IMR-90 (cell line): ENCODE measurements at regions not wholly inside any gene's neighbourhood (a gene's known extent, or its start where the extent isn't known, plus 50 kb on each side); places are given as distances from the start of the nearest gene placed in this dataset.

Experiments used
- ATAC-seq: fragments of 200-7000 bp; cut with Tn5 transposase; 2 replicates; pipeline ENCODE4 v1.9.1; 2020; ENCODE audit warnings: low read depth, mild to moderate bottlenecking, moderate library complexity
- BruUV-seq: library from RNA; stranded (reverse); fragments of 400-500 nt; replicated peaks from 2 replicates; lab custom pipeline; 2021; lab: Mats Ljungman, UMichigan
- CTCF ChIA-PET: fragments of 300-600 bp; formaldehyde crosslinking; extraction: SDS; loops from one replicate; lab custom pipeline; 2021; ENCODE audit warnings: antibody characterized with exemption; lab: Yijun Ruan, JAX
- POLR2A ChIA-PET: fragments of 300-600 bp; sonication (Branson Sonifier 250); formaldehyde crosslinking; loops from one replicate; lab custom pipeline; 2022; ENCODE audit warnings: antibody characterized with exemption; ENCODE audit not compliant: unreplicated experiment; lab: Charles Lee
- DNase-seq: peaks from one replicate; pipeline ENCODE4 v3.0.0; 2013
- H2AFZ ChIP-seq: replicated peaks from 2 replicates; pipeline ENCODE3; 2013; ENCODE audit warnings: low read length, mild to moderate bottlenecking; ENCODE audit not compliant: poor library complexity
- H2AK5ac ChIP-seq: 2 replicates; pipeline ENCODE4 v1.6.1; 2013; ENCODE audit warnings: low read depth, low read length, inconsistent platforms
- H2AK9ac ChIP-seq: replicated peaks from 2 replicates; pipeline ENCODE3; 2013; ENCODE audit warnings: mild to moderate bottlenecking, low read depth, low read length, moderate library complexity; ENCODE audit not compliant: poor library complexity
- H2BK120ac ChIP-seq: 2 replicates; pipeline ENCODE4 v1.6.1; 2013; ENCODE audit warnings: low read depth, low read length, inconsistent platforms
- H2BK15ac ChIP-seq: 3 replicates; pipeline ENCODE4 v1.6.1; 2013; ENCODE audit warnings: low read depth, low read length, inconsistent platforms
- H2BK20ac ChIP-seq: 2 replicates; pipeline ENCODE4 v1.6.1; 2013; ENCODE audit warnings: low read depth, mild to moderate bottlenecking, inconsistent platforms, low read length, moderate library complexity
- H2BK5ac ChIP-seq: 2 replicates; pipeline ENCODE4 v1.6.1; 2013; ENCODE audit warnings: mild to moderate bottlenecking, low read depth, low read length, inconsistent platforms; ENCODE audit not compliant: poor library complexity, severe bottlenecking
- H3K14ac ChIP-seq: replicated peaks from 2 replicates; pipeline ENCODE4 v1.6.1; 2013; ENCODE audit warnings: low read depth, low read length, inconsistent platforms
- H3K18ac ChIP-seq: 2 replicates; pipeline ENCODE4 v1.6.1; 2013; ENCODE audit warnings: low read depth, low read length, control low read depth
- H3K23ac ChIP-seq: 2 replicates; pipeline ENCODE4 v1.6.1; 2013; ENCODE audit warnings: low read depth, low read length, inconsistent platforms
- H3K27ac ChIP-seq: 2 replicates; pipeline ENCODE4 v1.5.1; 2013; ENCODE audit warnings: mild to moderate bottlenecking, control low read depth, low read length; ENCODE audit not compliant: insufficient read depth
- H3K27me3 ChIP-seq: 2 replicates; pipeline ENCODE4 v1.6.1; 2013; ENCODE audit warnings: low read length; ENCODE audit not compliant: control insufficient read depth, insufficient read depth
- H3K36me3 ChIP-seq: 2 replicates; pipeline ENCODE4 v1.6.1; 2013; ENCODE audit warnings: low read length, mixed read lengths; ENCODE audit not compliant: control insufficient read depth, insufficient read depth
- H3K4ac ChIP-seq: 2 replicates; pipeline ENCODE4 v1.6.1; 2013; ENCODE audit warnings: low read depth, low read length, inconsistent platforms
- H3K4me1 ChIP-seq: 2 replicates; pipeline ENCODE4 v1.6.1; 2013; ENCODE audit warnings: low read length, mixed read lengths; ENCODE audit not compliant: control insufficient read depth, insufficient read depth
- H3K4me2 ChIP-seq: 2 replicates; pipeline ENCODE4 v1.6.1; 2013; ENCODE audit warnings: low read depth, mild to moderate bottlenecking, control low read depth, low read length, moderate library complexity
- H3K4me3 ChIP-seq: 2 replicates; pipeline ENCODE4 v1.5.1; 2013; ENCODE audit warnings: low read depth, mild to moderate bottlenecking, control low read depth, low read length, moderate library complexity; ENCODE audit not compliant: insufficient read depth
- H3K56ac ChIP-seq: 2 replicates; pipeline ENCODE4 v1.6.1; 2013; ENCODE audit warnings: low read length, inconsistent platforms; ENCODE audit not compliant: insufficient read depth; ENCODE audit errors: extremely low read depth
- H3K79me1 ChIP-seq, 2 experiments: 2 replicates each; pipeline ENCODE4 v1.6.1; 2013; ENCODE audit warnings: low read length in 2 of 2, inconsistent platforms in 1 of 2, low read depth in 1 of 2
- H3K9ac ChIP-seq: 2 replicates; pipeline ENCODE4 v1.6.1; 2013; ENCODE audit warnings: low read depth, low read length, control low read depth
- H3K9me1 ChIP-seq: 2 replicates; pipeline ENCODE4 v1.6.1; 2013; ENCODE audit warnings: low read length, inconsistent platforms; ENCODE audit not compliant: insufficient read depth
- H3K9me3 ChIP-seq: 2 replicates; pipeline ENCODE4 v1.6.1; 2013; ENCODE audit warnings: low read length; ENCODE audit not compliant: control insufficient read depth, insufficient read depth
- H4K20me1 ChIP-seq: 2 replicates; pipeline ENCODE4 v1.6.1; 2013; ENCODE audit warnings: low read length, inconsistent platforms; ENCODE audit not compliant: insufficient read depth
- H4K5ac ChIP-seq: 2 replicates; pipeline ENCODE4 v1.6.1; 2013; ENCODE audit warnings: mild to moderate bottlenecking, low read depth, low read length, control low read depth
- H4K8ac ChIP-seq, 2 experiments: 2 replicates each; pipeline ENCODE4 v1.6.1; 2013; ENCODE audit warnings: low read depth in 2 of 2, low read length in 2 of 2, control low read depth in 1 of 2, inconsistent platforms in 1 of 2
- H4K91ac ChIP-seq: 2 replicates; pipeline ENCODE4 v1.6.1; 2013; ENCODE audit warnings: low read depth, low read length, inconsistent platforms; ENCODE audit not compliant: insufficient read depth
- BHLHE40 ChIP-seq: fragments of 150-350 bp; IDR thresholded peaks from 2 replicates; pipeline ENCODE4 v1.6.1; 2016; ENCODE audit warnings: mild to moderate bottlenecking, low read depth, low read length
- CEBPB ChIP-seq: IDR thresholded peaks from 2 replicates; pipeline ENCODE4 v1.6.1; 2012; ENCODE audit warnings: low read depth, low read length, improper control_type of control experiment
- CTCF ChIP-seq: conservative IDR thresholded peaks from 2 replicates; pipeline ENCODE4 v1.5.1; 2012; ENCODE audit warnings: mild to moderate bottlenecking, low read depth, low read length, improper control_type of control experiment
- ELK1 ChIP-seq: fragments of 150-350 bp; IDR thresholded peaks from 2 replicates; pipeline ENCODE4 v1.6.1; 2016; ENCODE audit warnings: low read depth, mild to moderate bottlenecking, low read length, moderate library complexity, borderline replicate concordance
- FOS ChIP-seq: fragments of 150-350 bp; IDR thresholded peaks from 2 replicates; pipeline ENCODE4 v1.6.1; 2016; ENCODE audit warnings: low read depth, low read length
- MAFK ChIP-seq: IDR thresholded peaks from 2 replicates; pipeline ENCODE4 v1.6.1; 2012; ENCODE audit warnings: low read depth, low read length, improper control_type of control experiment
- MAZ ChIP-seq: IDR thresholded peaks from 2 replicates; pipeline ENCODE4 v1.6.1; 2012; ENCODE audit warnings: low read depth, mild to moderate bottlenecking, low read length, improper control_type of control experiment, moderate library complexity, borderline replicate concordance
- MXI1 ChIP-seq: IDR thresholded peaks from 2 replicates; pipeline ENCODE4 v1.6.1; 2012; ENCODE audit warnings: low read depth, mild to moderate bottlenecking, low read length, moderate library complexity, borderline replicate concordance
- NFE2L2 ChIP-seq: fragments of 150-350 bp; IDR thresholded peaks from 2 replicates; pipeline ENCODE4 v1.6.1; 2016; ENCODE audit warnings: low read depth, mild to moderate bottlenecking, low read length
- POLR2A ChIP-seq: IDR thresholded peaks from 2 replicates; pipeline ENCODE4 v1.6.1; 2012; ENCODE audit warnings: mild to moderate bottlenecking, low read depth, low read length
- RAD21 ChIP-seq: IDR thresholded peaks from 2 replicates; pipeline ENCODE4 v1.6.1; 2012; ENCODE audit warnings: low read length, improper control_type of control experiment
- RCOR1 ChIP-seq: IDR thresholded peaks from 2 replicates; pipeline ENCODE4 v1.6.1; 2012; ENCODE audit warnings: mild to moderate bottlenecking, low read length, improper control_type of control experiment; ENCODE audit not compliant: insufficient replicate concordance
- RFX5 ChIP-seq: IDR thresholded peaks from 2 replicates; pipeline ENCODE4 v1.8.0; 2012; ENCODE audit warnings: low read depth, mild to moderate bottlenecking, low read length, moderate library complexity
- SMC3 ChIP-seq: fragments of 150-350 bp; IDR thresholded peaks from 2 replicates; pipeline ENCODE4 v1.6.1; 2016; ENCODE audit warnings: low read depth, mild to moderate bottlenecking, antibody characterized with exemption, low read length, moderate library complexity
- USF2 ChIP-seq: fragments of 150-350 bp; IDR thresholded peaks from 2 replicates; pipeline ENCODE4 v1.6.1; 2017; ENCODE audit warnings: mild to moderate bottlenecking, antibody characterized with exemption, low read length, low read depth
- WGBS, 2 experiments: methylation state at CpG; one replicate each; pipeline versions ENCODE4 v1.1.5 to v1.1.7; 2013; ENCODE audit warnings: missing lambda C conversion rate in 2 of 2; ENCODE audit not compliant: insufficient read length in 1 of 2; ENCODE audit errors: extremely low coverage in 2 of 2; 5-methylcytosine and 5-hydroxymethylcytosine counted together
- dilution Hi-C: fragments of 300-500 bp; cut with HindIII; formaldehyde crosslinking; loops from one replicate; pipeline ENCODE4 v1.14.3; 2018; ENCODE audit warnings: low sequenced_read_pairs; ENCODE audit not compliant: unreplicated experiment
- in situ Hi-C: fragments of 300-500 bp; cut with MboI; formaldehyde crosslinking; loops from 3 replicates; pipeline ENCODE4 v1.14.3; 2019; ENCODE audit warnings: low sequenced_read_pairs, inconsistent platforms, mixed read lengths
- intact Hi-C: fragments of 100-400 bp; cut with micrococcal nuclease; formaldehyde crosslinking; loops from 2 replicates; pipeline ENCODE4 v1.10.0; 2022

GRCh38 chr17:77269696-77270681, 129.2 kb downstream of the SEC14L1 start:
- Histone ChIP-seq H3K14ac (no peak overlapping the region), H3K4ac (no peak overlapping the region), H3K56ac (no peak overlapping the region), H3K9me1 (peaks cover 4% of the 10 kb centered on the region; the same call in 1 of the 2 replicates), H3K9me3 (peaks cover 5% of the 10 kb centered on the region), H2AK5ac (no peak overlapping the region), H4K5ac (no peak overlapping the region), H2AFZ (no peak overlapping the region), H3K23ac (no peak overlapping the region), H3K27me3 (no peaks in the 10 kb centered on the region), H4K91ac (no peak overlapping the region), H3K9ac (no peak overlapping the region), H4K20me1 (no peaks in the 10 kb centered on the region), H2AK9ac (no peak overlapping the region), H3K4me2 (no peak overlapping the region), H3K27ac (no peak overlapping the region), H3K4me1 (no peaks in the 10 kb centered on the region), H2BK20ac (no peak overlapping the region), H4K8ac (no peak overlapping the region), H3K4me3 (no peak overlapping the region), H2BK15ac (no peak overlapping the region), H3K18ac (no peak overlapping the region), H3K79me1 (no peaks in the 10 kb centered on the region), H3K36me3 (no peaks in the 10 kb centered on the region), H2BK5ac (no peak overlapping the region), H2BK120ac (no peak overlapping the region)
- DNase-seq = no peak
- no peak for ATAC-seq
- ChIA-PET CTCF (no interaction called here), POLR2A (no interaction called here)
- in situ Hi-C loops (no loop called here), dilution Hi-C loops (no loop called here), intact Hi-C loops (no loop called here)
- 88% methylated on average over 7 of the region's 18 CpGs; no CpG with 5 or more reads in 1 of the 2 experiments for WGBS, 2 experiments
- BruUV-seq = no TSS peak
- TF ChIP-seq CTCF (no peak), SMC3 (no peak), NFE2L2 (no peak), FOS (no peak), BHLHE40 (no peak), ELK1 (no peak), RCOR1 (no peak), USF2 (no peak), CEBPB (no peak), RAD21 (no peak), RFX5 (no peak), MAZ (no peak), MXI1 (no peak), POLR2A (no peak), MAFK (no peak)
